Dendritic cell treated with granulocyte-macrophage colony-stimulating factor and Interleukin-4, amounts not matched to agents 40 ng/mL and 50 ng/mL, for 4 days (primary cell): ENCODE measurements at regions not wholly inside any gene's neighbourhood (a gene's known extent, or its start where the extent isn't known, plus 50 kb on each side); places are given as distances from the start of the nearest gene placed in this dataset.

ENCODE experiments used
- H3K27ac Mint-ChIP-seq: one replicate; pipeline ENCODE4 v1.8.0; 2022; ENCODE audit warnings: mild to moderate bottlenecking, mixed read lengths
- H3K27me3 Mint-ChIP-seq: one replicate; pipeline ENCODE4 v1.8.0; 2022; ENCODE audit warnings: mild to moderate bottlenecking, mixed read lengths
- H3K36me3 Mint-ChIP-seq: one replicate; pipeline ENCODE4 v1.8.0; 2022; ENCODE audit warnings: low read depth, mixed read lengths
- H3K4me1 Mint-ChIP-seq: one replicate; pipeline ENCODE4 v1.8.0; 2022; ENCODE audit warnings: low read depth, mixed read lengths
- H3K4me3 Mint-ChIP-seq: one replicate; pipeline ENCODE4 v1.8.0; 2022; ENCODE audit warnings: mild to moderate bottlenecking, moderate library complexity, mixed read lengths
- H3K9me3 Mint-ChIP-seq: one replicate; pipeline ENCODE4 v1.8.0; 2022; ENCODE audit warnings: mixed read lengths
- intact Hi-C: fragments of 100-400 bp; cut with micrococcal nuclease; formaldehyde crosslinking; loops from one replicate; pipeline ENCODE4 v1.15.0; 2022

GRCh38 chr14:86027144-86027543 lies 497.2 kb downstream of the FLRT2 start:
- no peak overlapping the region for H3K27ac Mint-ChIP-seq
- H3K9me3 Mint-ChIP-seq = no peaks in the 10 kb centered on the region
- H3K27me3 Mint-ChIP-seq = no peaks in the 10 kb centered on the region
- H3K4me3 Mint-ChIP-seq = no peak overlapping the region
- H3K4me1 Mint-ChIP-seq = peaks cover 16% of the 10 kb centered on the region
- intact Hi-C loops = no loop called here
- H3K36me3 Mint-ChIP-seq = no peaks in the 10 kb centered on the region

GRCh38 chr14:86022031-86022629 lies 492.2 kb downstream of the FLRT2 start:
- intact Hi-C loops = no loop called here
- Mint-ChIP-seq H3K36me3 (no peaks in the 10 kb centered on the region), H3K27me3 (no peaks in the 10 kb centered on the region), H3K4me1 (peaks cover 7% of the 10 kb centered on the region), H3K27ac (no peak overlapping the region), H3K9me3 (no peaks in the 10 kb centered on the region), H3K4me3 (no peak overlapping the region)

GRCh38 chr14:86020841-86021240 lies 490.9 kb downstream of the FLRT2 start:
- Mint-ChIP-seq H3K9me3 (no peaks in the 10 kb centered on the region), H3K27me3 (no peaks in the 10 kb centered on the region), H3K27ac (no peak overlapping the region), H3K36me3 (no peaks in the 10 kb centered on the region), H3K4me1 (peaks cover under 1% of the 10 kb centered on the region), H3K4me3 (no peak overlapping the region)
- intact Hi-C loops = no loop called here

DNA sequence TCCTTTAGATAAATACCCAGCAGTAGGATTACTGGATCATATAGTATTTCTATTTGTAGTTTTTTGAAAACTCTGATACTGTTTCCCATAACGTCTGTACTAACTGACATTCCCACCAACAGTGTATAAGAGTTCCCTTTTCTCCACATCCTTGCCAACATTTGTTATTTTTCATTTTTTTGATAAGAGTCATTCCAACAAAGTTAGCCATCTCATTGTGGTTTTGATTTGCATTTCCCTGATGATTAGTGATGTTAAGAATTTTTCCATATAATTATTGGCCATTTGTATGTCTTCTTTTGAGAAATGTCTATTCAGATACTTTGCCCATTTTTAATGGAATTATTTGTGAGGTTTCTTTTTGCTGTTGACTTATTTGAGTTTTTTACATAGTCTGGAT lies 486.0 kb downstream of the FLRT2 start:
- Mint-ChIP-seq H3K4me1 (no peaks in the 10 kb centered on the region), H3K27me3 (no peaks in the 10 kb centered on the region), H3K36me3 (no peaks in the 10 kb centered on the region), H3K27ac (no peak overlapping the region), H3K4me3 (no peak overlapping the region), H3K9me3 (no peaks in the 10 kb centered on the region)
- intact Hi-C loops = no loop called here

DNA sequence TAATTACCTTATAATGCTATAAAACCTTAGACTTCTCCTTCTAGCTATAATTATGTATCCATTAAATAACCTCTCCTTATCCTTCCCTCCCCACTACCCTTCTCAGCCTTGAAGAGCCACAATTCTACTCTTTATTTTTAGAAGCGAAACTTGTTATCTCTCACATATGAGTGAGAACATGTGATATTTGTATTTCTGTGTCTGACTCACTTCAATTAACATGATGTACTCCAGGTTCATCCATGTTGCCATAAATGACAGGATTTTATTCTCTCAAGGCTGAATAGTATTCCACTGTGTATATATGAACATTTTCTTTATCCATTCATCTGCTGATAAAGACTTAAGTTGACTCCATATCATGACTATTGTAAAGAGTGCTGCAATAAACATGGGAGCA lies 485.6 kb downstream of the FLRT2 start:
- H3K9me3 Mint-ChIP-seq = no peaks in the 10 kb centered on the region
- H3K36me3 Mint-ChIP-seq = no peaks in the 10 kb centered on the region
- H3K4me3 Mint-ChIP-seq = no peak overlapping the region
- no peaks in the 10 kb centered on the region for H3K4me1 Mint-ChIP-seq
- intact Hi-C loops = no loop called here
- no peak overlapping the region for H3K27ac Mint-ChIP-seq
- H3K27me3 Mint-ChIP-seq = no peaks in the 10 kb centered on the region

DNA sequence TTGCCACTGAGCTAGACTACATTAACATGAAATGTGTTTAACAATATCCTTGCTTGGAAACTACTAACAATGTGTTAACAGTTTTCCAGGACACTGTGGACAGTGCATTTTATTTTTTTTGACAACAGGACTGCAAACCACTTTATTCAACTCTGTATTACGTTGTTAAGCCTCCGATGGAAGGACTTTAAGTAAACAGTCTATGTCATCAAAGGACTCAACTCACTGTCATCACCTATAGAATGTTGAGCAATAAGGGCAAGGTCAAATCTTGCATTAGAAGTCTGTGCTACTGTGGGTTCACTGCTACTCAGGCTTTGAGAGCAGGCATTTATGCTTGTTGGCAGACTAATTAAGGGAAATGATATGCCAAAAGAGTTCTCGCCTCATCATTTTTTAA lies 483.7 kb downstream of the FLRT2 start:
- Mint-ChIP-seq H3K4me1 (no peaks in the 10 kb centered on the region), H3K36me3 (no peaks in the 10 kb centered on the region), H3K27ac (no peak overlapping the region), H3K4me3 (no peak overlapping the region), H3K9me3 (no peaks in the 10 kb centered on the region), H3K27me3 (no peaks in the 10 kb centered on the region)
- intact Hi-C loops = no loop called here

DNA sequence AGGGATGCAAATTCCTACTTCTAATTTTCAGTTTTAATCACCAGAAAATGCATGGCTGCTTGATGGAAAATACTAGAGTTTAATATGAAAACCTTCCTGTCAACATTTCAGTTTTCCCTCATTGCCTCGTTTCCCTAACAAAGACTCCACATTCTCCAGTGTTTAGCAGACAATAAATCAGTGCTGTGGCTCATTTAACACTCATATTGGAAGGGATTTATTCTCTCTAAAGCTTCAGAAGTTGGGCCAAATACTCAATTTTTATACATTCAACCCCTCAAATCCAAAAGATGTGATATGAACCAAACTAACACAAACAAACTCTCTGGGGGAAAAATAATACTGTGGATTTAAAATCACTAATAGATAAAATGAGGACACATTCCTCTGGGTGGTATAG lies 482.5 kb downstream of the FLRT2 start:
- Mint-ChIP-seq H3K27me3 (no peaks in the 10 kb centered on the region), H3K27ac (no peak overlapping the region), H3K4me1 (no peaks in the 10 kb centered on the region), H3K4me3 (no peak overlapping the region), H3K36me3 (no peaks in the 10 kb centered on the region), H3K9me3 (no peaks in the 10 kb centered on the region)
- intact Hi-C loops = no loop called here

DNA sequence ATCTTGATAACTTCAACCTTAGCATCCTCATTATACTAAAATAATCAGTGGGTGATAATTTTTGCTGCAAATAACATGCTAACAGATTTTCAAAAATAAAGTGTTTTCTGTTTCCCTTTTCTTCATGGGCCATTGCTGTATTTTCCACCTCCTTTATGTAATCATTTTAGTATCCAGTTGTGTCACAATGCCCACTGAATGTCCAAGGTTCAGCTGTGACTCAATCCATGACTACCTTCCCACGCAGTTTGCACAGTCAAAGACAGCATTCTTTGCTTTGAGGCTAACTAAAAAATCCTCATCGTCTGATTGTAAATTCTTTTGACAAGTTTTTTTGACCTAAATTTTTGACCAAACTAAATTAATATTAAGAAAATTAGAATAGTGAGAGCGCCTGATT lies 474.1 kb downstream of the FLRT2 start:
- no peak overlapping the region for H3K4me3 Mint-ChIP-seq
- no peaks in the 10 kb centered on the region for H3K4me1 Mint-ChIP-seq
- H3K36me3 Mint-ChIP-seq = no peaks in the 10 kb centered on the region
- H3K27me3 Mint-ChIP-seq = no peaks in the 10 kb centered on the region
- intact Hi-C loops = no loop called here
- H3K9me3 Mint-ChIP-seq = no peaks in the 10 kb centered on the region
- no peak overlapping the region for H3K27ac Mint-ChIP-seq

DNA sequence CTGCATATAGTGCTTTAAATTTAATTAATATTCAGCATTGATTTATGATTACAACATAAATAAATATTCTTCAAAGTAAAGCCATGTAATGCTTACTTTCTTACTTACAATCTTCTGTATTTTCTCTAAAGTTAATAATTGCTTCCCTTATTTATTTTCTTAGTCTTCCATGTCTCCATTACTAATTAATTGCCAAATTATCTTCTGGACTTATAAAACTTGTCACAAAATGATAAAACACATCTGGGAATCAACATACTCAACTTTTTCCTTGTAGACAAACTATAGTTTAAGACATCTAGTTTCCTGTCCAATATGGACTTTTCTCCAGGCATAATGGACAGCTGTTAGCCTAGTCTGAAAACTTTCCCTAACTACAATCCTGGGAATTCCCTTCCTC lies 466.6 kb downstream of the FLRT2 start:
- Mint-ChIP-seq H3K27ac (no peak overlapping the region), H3K27me3 (no peaks in the 10 kb centered on the region), H3K4me1 (no peaks in the 10 kb centered on the region), H3K4me3 (no peak overlapping the region), H3K36me3 (no peaks in the 10 kb centered on the region), H3K9me3 (no peaks in the 10 kb centered on the region)
- intact Hi-C loops = no loop called here

GRCh38 chr14:85991156-85991555 lies 461.2 kb downstream of the FLRT2 start:
- intact Hi-C loops = no loop called here
- Mint-ChIP-seq H3K27ac (no peak overlapping the region), H3K9me3 (peaks cover 14% of the 10 kb centered on the region), H3K4me1 (no peaks in the 10 kb centered on the region), H3K4me3 (no peak overlapping the region), H3K27me3 (no peaks in the 10 kb centered on the region), H3K36me3 (no peaks in the 10 kb centered on the region)

DNA sequence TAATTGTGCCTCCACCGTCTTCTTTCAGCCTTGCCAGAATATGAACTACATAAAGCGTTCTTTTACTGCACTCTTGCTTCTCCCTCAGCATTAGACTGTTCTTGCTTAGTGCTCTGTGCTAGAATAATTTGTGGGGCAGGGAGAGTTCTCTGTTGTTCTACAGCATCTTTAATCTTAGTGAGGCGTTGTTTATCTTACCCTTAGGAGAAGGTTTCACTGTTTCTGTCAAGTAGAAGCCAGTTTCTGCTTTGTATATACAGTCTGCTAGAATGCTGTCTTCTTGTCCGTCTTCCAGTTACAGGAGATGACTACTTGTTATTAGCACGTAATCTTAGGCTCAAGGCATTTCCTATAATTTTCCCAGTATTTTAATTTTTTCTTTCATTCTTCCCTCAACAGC lies 458.0 kb downstream of the FLRT2 start:
- no peak overlapping the region for H3K4me3 Mint-ChIP-seq
- H3K27me3 Mint-ChIP-seq = no peaks in the 10 kb centered on the region
- intact Hi-C loops = no loop called here
- no peaks in the 10 kb centered on the region for H3K36me3 Mint-ChIP-seq
- H3K9me3 Mint-ChIP-seq = peaks cover 14% of the 10 kb centered on the region
- no peak overlapping the region for H3K27ac Mint-ChIP-seq
- H3K4me1 Mint-ChIP-seq = no peaks in the 10 kb centered on the region

GRCh38 chr14:85987292-85987691 lies 457.3 kb downstream of the FLRT2 start:
- intact Hi-C loops = no loop called here
- H3K36me3 Mint-ChIP-seq = no peaks in the 10 kb centered on the region
- no peak overlapping the region for H3K27ac Mint-ChIP-seq
- H3K9me3 Mint-ChIP-seq = peaks cover 14% of the 10 kb centered on the region
- H3K4me1 Mint-ChIP-seq = no peaks in the 10 kb centered on the region
- no peaks in the 10 kb centered on the region for H3K27me3 Mint-ChIP-seq
- H3K4me3 Mint-ChIP-seq = no peak overlapping the region

DNA sequence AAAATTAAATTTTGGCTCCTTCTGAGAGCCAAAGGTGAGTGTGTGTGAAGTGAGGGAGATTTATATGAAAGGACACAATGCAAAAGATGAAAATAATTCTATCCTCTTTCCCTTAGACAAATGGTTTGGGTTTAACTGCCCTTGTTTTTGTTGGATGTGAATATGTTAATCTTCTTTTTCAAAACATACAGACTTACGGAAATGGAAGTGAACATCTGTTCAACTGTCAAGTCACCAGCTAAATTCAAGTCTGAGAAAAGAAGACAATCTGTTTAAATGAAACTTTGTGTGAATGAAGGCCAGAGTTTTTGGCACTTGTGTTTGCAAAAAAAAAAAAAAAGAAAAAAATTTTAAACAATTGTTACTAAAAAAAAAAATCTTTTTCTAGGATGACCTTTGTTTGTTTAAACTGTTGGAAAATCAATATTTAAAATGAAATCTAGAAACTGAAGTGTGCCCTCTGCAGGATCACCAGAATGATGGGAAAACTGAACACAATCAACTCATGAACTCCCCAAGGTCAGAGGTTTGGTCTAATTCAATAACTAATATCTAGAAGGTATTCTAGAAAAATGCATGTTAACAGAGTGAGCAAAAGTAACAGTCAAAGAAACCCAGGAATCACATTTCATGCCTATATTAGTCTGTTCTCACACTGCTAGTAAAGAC lies 448.8 kb downstream of the FLRT2 start:
- intact Hi-C loops = no loop called here
- Mint-ChIP-seq H3K27me3 (no peaks in the 10 kb centered on the region), H3K4me3 (no peak overlapping the region), H3K9me3 (peaks cover 13% of the 10 kb centered on the region), H3K27ac (no peak overlapping the region), H3K36me3 (no peaks in the 10 kb centered on the region), H3K4me1 (no peaks in the 10 kb centered on the region)

DNA sequence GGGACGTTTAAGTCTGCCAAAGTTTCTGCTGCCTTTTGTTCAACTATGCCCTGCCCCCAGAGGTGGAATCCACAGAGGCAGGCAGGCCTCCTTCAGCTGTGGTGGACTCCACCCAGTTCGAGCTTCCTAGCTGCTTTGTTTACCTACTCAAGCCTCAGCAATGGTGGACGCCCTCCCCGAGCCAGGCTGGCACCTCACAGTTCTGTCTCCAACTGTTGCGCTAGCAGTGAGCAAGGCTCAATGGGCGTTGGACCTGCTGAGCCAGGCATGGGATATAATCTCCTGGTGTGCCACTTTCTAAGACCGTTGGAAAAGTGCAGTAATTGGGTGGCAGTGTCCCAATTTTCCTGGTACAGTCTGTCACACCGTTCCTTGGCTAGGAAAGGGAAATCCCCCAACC lies 444.7 kb downstream of the FLRT2 start:
- intact Hi-C loops = no loop called here
- no peaks in the 10 kb centered on the region for H3K4me1 Mint-ChIP-seq
- H3K36me3 Mint-ChIP-seq = no peaks in the 10 kb centered on the region
- H3K4me3 Mint-ChIP-seq = no peak overlapping the region
- no peak overlapping the region for H3K27ac Mint-ChIP-seq
- no peaks in the 10 kb centered on the region for H3K27me3 Mint-ChIP-seq
- peaks cover 48% of the 10 kb centered on the region for H3K9me3 Mint-ChIP-seq

DNA sequence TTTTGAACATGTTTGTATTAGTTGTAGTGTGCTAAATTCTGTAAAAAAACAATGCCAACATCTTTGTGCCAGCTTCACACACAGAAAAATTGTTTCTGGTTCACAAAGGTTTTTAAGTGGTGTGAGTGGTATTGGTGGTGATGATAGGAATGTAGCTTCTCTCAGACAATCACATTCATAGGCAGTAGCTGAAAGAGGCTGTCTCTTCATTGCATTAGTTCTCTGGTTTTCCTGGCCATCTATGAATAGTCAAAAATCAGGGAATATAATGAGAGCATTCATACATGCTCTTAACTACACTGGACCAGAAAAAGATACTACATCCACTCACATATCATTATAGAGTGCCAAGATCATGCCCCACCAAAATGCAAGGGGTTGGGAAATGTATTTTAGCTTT lies 433.5 kb downstream of the FLRT2 start:
- intact Hi-C loops = no loop called here
- H3K36me3 Mint-ChIP-seq = no peaks in the 10 kb centered on the region
- H3K27ac Mint-ChIP-seq = no peak overlapping the region
- no peaks in the 10 kb centered on the region for H3K4me1 Mint-ChIP-seq
- no peaks in the 10 kb centered on the region for H3K27me3 Mint-ChIP-seq
- H3K4me3 Mint-ChIP-seq = no peak overlapping the region
- no peaks in the 10 kb centered on the region for H3K9me3 Mint-ChIP-seq
